DMS153 treated with DMSO at 0.1 percent for 48 hours (cell line): ENCODE measurements at regions not wholly inside any gene's neighbourhood (a gene's known extent, or its start where the extent isn't known, plus 50 kb on each side); places are given as distances from the start of the nearest gene placed in this dataset.
A peak's percentile ranks its signal among the peaks of the same experiment; 100 is the strongest.

Source experiments
- DNase-seq: peaks from one replicate; lab custom pipeline; 2025; ENCODE audit not compliant: unreplicated experiment; lab: John Stamatoyannopoulos, UW

DNA sequence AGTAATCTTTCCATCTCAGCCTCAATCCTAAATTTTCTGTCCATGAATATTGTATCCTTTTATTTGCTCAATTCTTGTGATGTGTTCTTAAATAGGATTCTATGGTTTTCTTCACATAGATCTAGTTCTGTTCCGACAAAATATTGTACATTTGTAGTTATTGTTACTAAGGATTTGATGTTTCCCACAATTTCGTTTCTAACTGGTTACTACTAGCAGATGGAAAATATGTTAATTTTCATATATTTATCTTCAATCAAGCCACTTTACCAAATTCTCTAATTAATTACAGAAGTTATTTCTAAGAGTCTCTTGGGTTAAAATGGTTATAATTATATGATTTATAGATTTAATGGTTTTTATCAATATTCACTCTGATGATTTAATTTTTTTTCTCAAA, 60.3 kb downstream of the SEC61B start:
- no peak for DNase-seq

DNA sequence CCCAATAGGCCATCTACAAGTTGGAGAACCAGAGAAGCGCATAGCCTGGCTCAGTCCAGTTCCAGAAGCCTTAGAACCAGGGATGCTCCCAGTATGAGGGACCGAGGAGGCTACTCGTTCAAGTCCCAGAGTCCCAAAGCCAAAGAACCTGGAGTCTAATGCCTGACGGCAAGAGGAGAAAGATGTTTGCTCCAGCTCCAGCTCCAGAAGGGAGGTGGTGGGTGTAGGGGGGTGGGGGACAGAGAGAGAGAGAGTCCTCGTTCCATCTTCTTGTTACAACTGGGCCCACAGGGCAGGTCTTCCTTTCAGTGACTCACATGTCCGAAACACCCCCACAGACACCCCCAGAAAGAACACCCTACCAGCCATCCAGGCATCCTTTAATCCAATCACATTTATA, 63.9 kb downstream of the SEC61B start:
- no peak for DNase-seq

DNA sequence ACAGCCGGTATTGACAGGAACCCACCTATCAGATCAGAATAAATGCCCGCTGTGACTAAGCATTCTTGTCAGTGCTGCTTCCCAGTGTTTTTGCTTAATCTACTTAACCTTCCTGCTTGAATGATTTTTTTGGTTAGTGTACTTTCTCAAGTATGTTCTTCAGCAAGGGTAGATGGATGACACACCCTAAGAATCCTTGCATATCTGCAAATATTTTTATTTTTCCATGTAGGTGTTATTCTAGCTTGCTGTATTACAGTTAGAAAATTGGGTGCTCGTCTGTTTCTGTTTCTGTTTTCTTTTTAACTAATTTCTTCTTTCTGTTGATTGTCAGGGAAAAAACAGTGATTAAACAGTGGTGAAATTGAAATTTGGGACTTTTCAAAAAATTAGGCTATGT, 64.5 kb downstream of the SEC61B start:
- DNase-seq, result no peak

DNA sequence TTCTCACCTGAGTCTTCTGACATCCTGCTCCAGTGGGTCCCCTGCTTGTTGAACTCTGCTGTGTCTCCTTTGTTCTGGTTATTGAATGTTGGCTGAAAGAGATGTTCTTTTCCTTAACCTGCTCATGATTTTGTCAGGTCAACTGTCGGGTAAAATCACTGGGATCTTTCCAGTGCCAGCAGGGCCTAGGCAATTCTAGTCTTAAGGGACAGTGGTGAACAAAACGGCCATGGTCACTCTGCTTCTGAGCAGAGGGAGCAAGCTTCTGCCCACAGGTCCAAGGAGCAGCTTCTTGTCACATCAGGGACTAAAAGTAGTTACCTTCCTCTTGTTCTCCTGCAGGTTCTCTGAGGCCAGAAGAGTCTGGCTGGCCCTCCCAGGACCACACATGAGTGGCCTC, 65.6 kb downstream of the SEC61B start:
- DNase-seq, result no peak

DNA sequence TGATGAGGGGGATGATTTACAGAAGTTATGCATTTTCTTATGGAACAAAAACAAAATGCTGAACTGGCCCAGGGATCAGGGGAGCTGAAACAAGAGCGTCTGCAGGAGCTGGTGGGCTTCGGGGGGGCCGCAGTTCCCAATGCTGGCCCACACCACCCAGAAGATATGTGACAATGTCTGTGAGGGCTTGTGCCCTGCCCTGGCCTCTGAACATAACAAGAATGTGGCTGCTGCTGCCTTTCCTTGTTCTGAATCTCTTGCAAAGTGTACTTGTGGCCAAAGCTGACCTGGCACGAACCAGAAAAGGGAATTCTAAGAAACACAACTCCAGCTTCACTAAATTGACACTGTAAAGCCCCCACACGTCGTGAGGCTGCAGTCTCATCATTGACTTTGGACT, 66.7 kb downstream of the SEC61B start:
- no peak for DNase-seq

DNA sequence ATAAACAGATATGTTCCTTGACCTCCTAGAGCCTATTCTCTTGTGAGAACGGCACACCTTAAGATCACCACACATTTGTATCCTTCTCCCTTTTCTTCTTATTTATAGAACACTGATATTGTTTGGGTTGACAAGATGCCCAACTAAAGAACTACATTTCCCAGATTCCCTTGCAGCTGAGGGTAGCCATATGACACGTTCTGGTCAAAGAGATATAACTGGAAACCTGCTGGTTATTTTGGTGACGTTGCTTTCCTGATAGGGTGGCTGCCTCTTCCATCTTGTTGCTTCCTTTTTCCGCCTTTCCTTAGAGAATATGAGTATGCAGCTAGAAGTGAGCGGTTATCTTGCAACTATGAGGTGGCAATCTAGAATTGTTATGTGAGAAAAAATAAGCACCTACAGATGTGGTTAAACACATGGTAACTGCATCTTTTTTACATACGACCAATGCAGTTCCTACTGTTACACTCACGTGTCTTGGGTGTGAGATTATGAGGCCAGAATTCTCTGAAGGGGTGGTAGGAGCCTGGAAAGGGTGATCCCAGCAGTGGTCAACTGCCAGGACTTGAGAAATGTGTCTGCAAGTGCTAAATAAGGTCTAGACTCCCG, 72.9 kb downstream of the SEC61B start:
- DNase-seq, result no peak

DNA sequence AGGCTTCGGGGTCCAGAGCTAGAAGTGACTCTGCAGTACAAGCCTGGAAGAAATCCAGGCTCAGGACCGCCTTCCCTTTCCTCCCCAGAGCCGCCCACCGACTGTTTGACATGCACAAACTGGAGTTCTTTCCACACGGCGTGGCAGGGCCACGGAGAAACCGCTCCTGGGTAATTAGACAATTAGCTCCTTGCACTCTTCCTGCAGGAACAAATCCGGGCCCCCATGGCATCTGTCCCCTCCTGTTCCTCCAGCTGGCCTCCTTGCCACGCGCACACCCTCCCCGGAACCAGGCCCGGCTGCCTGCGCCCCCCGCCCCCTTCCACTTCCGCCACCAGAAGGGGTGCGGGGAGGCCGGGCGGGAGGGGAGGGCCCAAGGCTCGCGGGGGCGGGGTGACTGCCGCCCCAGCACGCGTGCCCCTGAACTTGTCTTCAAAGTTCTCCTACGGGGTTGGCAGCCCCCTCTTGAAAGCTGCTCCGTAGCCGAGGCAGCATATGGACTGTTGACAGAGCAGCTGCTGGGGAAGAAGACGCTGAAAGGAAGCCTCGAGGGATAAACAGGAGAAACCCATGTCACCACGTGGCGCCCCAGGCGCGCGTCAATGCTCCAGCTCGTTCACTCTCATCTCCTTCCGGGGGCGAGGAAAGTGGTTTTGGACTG, 74.3 kb downstream of the SEC61B start:
- DNase-seq, result no peak

DNA sequence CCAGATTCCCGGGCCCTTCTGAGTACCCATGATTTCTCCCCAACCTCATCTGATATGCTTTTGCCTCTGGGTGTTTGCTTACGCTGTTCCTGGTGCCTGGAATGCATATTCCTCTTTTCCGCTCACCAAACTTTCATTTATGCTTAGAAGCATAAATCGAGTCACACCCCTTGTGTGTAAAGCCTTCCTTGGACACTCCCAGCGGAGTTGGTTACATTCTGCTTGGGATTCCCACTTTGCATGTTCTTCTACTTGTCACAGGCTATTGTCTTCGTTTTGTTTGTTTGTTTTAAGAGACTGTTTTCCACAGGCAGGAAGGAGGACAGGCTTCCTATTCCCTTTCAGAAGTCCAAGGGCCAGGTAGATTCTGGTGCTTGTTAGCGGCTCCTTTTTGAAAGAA, 76.5 kb downstream of the SEC61B start:
- DNase-seq, result no peak

DNA sequence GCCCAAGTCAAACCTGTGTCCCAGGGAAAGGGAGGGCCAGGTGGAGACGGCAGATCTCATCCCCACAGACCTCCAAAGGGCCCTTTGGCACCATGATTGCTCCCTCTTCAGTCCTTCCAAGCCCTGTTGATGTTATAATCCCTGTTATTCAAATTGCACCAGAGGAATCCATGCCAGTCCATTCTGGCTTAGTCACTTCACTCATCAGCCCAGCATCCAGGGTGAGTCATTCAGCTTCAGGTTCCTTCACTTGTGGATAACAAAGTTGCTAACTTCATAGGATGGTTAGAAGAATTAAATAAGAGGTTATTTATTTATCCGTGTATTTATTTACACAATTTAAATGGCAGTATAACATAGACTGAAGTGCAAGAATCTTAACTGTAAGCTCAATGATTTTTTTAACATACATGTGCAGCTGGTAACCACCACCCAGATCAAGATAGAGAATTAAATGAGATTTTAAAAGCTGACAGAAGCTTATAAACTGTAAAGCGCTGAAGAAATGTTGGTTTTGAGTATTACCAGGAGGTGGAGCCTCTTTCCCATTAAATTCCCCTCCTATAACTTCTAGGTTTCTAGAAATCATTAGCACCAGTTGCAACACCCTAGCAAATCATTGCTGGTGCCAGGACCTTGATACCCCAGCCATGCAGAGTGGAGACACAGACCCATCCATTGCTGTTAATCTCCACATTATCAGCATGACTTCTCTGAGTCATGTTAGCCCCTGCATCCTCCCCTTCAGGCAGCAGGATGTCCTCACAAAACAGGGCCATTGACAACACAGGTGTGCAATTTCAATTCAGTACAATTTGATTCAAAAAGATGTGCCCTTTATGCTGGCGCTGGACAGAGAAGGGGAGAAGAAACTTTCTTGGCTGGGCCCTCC, 77.4 kb downstream of the SEC61B start:
- DNase-seq, result no peak

DNA sequence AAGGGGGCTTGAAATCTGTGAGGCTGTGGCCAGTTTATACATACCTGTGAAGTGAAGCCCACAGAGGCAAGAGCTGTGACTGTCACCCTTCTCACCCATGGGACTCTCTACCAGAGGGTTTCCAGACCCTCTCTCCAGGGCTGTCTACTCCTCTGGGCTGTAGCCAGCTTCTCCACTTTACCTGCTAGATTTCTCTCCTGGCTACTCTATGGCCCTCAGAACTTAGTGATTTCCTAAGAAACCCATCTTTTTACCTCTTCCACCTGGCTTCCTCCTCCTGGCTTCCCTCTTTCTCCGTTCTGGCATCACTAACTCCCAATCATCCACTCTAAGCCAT, 78.0 kb downstream of the SEC61B start:
- DNase-seq, result no peak

DNA sequence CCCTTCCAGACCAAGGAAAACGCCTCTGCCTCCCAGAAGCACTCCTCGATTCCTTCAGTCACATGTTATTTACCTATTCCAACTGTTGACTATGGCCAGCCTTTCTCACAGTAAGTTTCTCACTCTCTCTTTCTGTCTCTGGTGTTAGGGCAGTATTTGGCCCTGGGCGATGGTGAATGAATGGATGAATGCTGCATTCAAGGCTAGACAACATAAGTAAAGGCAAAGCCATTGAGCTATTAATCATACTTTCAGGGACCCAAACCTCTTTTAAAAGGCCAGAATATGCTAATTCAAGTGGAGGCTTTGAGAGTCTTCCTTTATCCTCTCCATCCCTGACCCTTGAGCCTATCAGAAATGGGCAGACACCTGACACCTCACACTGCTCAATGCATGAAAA, 78.5 kb downstream of the SEC61B start:
- no peak for DNase-seq

DNA sequence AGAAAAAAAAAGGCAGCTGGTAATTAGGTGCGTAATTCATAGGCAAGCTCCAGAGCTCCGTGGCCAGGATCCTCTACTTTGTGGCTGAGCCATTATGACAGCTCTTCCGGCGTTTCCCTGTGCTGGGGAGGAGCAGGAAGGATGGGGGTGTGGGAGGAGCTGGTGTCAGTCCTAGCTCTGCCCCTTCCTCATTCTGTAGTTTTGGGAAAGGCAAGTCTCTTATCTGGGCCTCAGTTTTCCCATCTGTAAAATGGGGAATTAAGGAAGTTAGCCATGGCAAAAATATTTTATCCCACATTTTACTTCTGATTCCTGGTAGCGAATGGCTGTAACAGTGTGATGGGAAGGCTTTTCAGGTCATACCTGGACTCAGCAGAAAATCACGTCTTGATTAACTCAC, 81.1 kb downstream of the SEC61B start:
- no peak for DNase-seq

DNA sequence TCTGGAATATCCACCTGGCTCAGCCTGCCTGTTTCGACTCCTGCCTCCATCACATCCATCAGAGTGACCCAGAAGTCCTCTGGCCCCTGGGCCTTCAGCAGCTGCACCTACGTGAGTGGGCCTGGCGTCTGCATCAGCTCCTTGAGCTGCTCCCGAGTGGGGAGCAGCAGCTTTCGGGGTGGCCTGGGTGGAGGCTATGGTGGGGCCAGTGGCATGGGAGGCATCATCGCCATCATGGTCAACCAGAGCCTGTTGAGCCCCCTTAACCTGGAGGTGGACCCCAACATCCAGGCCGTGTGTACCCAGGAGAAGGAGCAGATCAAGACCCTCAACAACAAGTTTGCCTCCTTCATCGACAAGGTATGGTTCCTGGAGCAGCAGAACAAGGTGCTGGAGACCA, 83.0 kb downstream of the SEC61B start:
- no peak for DNase-seq

DNA sequence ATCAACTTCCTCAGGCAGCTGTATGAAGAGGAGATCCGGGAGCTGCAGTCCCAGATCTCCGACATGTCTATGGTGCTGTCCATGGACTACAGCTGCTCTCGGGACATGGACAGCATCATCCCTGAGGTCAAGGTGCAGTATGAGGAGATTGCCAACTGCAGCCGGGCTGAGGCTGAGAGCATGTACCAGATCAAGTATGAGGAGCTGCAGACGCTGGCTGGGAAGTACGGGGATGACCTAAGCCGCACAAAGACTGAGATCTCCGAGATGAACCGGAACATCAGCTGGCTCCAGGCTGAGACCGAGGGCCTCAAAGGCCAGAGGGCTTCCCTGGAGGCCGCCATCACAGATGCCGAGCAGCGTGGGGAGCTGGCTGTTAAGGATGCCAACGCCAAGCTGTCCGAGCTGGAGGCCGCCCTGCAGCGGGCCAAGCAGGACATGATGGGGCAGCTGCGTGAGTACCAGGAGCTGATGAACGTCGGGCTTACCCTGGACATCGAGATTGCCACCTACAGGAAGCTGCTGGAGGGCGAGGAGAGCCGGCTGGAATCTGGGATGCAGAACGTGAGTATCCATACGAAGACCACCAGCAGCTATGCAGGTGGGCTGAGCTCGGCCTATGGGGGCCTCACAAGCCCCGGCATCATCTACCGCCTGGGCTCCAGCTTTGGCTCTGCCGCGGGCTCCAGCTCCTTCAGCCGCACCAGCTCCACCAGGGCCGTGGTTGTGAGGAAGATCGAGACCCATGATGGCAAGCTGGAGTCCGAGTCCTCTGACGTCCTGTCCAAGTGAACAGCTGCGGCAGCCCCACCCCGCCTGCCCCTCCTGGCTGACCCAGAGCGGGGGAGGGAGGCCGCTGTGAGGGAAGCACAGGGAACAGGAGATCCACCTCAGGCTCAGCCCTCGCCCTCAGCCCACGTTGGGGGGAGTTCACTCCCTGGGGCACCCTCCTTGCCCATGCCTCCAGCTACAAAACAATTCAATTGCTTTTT, 84.0 kb downstream of the SEC61B start:
- DNase-seq, result no peak

DNA sequence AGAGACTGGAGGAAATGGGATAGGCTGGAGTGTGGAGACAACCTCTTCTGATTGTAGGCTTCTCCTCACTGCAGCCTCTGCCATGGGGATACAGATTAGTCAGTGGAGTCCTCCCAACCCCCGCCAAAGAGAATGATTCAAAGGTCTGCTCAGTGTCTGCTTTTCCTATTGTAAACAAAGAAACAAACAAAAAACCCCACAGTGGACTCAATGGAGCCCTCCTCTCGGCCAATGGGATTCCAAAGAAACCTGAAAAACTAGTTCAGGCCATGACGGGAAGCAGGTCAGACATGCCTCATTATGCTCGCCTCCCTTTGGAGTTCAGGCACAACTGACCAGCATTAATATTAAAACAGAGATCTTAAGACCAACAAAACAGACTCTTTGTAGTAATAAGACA, 85.8 kb downstream of the SEC61B start:
- peak; percentile 30 for DNase-seq

DNA sequence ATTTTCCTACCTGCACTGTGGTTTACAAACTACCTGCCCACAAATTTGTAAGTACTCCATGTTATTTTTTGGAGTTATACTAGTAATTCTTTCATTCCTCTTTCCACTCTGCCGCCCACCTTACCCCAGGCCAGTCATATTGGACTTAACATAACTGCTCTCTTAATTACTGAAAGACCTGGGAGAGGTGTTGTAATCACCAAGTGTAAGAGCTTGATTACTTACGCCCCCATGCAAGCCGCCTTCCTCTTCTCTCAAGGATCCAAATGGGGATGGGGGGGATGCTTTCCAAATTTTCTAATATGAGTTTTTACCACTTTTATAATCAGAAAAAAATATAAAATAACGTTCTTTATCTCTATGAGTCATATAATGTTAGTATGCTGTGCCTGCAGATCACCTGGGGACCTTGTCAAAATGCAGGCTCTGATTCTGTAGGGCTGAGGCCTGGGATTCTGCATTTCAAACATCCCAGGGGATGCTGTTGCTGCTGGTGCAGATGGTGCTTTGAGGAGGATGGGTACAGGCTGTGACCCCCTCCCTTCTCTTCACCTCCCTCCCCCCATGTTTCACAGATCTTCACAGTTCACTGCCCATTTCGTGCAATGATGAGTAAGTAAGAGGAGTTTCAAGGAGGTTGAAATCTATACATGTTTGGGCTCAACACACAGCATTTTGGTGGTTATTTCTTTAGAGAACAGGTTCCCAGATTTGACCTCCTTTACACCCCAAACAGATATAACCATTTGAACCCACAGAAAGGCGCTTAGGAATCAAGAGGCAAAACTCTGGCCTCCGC, 87.3 kb downstream of the SEC61B start:
- no peak for DNase-seq

DNA sequence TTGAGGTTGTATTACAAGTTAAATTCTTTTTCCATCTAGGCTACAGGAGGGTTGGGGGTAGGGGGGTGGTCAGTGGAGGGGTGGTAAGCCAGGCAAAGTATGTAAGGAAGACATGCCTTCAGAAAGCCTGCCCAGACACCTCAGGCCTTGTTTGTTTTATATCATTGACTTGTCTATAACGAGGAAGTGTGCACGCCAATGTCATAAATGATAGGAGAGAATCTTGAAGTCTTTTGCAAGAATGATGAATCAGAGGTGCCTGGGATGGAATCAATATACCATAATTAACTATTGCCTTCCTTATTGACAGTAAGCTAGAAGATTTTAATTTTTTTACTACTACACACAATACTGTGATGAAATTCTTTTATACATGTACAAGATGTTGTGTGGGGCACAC, 90.7 kb downstream of the SEC61B start:
- no peak for DNase-seq

DNA sequence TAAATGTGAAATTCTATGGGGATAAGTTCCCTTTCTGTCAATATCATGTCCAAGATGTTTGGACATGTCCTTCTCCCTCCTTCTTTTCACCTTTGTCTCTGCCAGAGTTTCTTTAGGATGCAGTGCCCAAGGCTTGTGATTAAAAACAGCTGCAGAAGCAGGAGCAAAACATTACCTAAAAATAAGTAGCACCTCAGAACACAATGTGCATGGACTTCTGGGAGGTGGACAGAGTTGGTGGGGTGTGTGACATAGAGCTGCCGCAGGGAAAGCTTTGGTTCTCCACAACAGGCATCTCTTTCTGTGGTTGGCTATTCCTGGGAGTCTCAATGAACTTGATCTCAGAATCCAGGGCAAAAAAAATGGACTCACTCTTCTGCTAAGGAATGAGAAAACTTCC, 97.0 kb downstream of the SEC61B start:
- DNase-seq, result no peak

DNA sequence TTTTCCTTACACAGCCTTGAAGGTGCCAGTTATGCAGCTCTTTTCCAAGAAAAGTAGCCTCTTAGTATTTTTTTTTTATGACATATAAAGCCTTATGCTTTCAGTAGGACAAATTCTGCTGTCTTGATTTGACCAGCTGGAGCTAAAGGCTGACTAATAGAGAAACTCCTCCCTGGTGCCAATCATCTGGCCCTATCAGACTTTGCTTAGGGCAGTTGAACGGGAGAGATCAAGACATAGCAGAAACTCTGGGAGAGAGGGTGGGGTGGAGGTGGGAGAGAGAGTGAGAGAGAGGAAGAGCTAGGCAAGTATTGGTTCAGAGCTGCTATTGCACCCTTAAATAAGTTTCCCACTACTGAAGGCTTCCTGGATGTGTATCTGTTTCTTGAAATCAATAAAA, 100.2 kb downstream of the SEC61B start:
- DNase-seq, result no peak

DNA sequence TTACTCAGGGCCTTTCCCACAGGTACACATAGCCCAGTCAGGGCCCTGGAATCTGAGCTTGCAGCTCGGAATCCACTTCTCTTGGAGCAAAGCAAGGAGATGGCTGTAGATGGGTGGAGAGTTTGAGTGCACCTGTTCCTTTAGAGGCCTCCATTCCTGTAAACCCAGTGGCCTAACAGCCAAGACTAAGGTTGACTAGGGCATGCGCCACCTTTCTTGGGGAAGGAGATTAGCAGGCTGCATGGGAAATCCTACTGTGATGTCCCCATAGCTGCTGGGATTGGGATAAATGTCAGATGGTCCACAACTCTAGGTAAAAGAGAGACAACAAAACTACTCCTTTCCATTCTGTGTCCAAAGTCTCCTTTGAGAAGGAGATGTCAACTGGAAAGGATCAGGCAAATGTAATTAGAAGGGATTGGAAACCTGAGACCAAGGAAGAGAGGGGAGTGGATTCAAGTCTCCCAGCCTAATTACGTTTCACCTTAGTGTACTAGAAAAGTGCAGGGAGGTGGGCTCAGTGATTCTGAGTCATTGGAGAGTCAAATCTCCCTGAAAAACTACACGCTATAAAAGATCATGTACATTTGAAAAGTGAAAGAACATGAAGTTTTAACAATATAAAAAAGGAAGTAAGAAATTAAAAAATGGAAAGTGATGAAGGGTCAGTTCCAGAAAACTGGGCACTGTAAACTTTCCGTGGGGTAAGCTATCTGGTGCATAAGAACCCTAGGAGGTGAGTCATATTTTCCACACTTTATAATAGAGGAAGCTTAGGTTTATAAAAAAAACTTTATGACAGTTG, 104.2 kb downstream of the SEC61B start:
- no peak for DNase-seq
